Spleen (tissue), 7 donors: ENCODE measurements at regions not wholly inside any gene's neighbourhood (a gene's known extent, or its start where the extent isn't known, plus 50 kb on each side); places are given as distances from the start of the nearest gene placed in this dataset.

Source experiments
- POLR2A ChIP-seq, 3 donors: fragments of 450-650 bp; IDR thresholded peaks; one replicate each; pipeline ENCODE4 v1.5.1; 2017; ENCODE audit warnings: antibody characterized with exemption in 3 of 3, mild to moderate bottlenecking in 1 of 3
- POLR2AphosphoS5 ChIP-seq, 3 donors: sonication (generic); formaldehyde crosslinking; IDR thresholded peaks; one replicate each; pipeline ENCODE4 v1.5.1; 2017; ENCODE audit warnings: antibody characterized with exemption in 3 of 3
- TF ChIP-seq, protein P1 (sequence below), 11 experiments: fragments of 200-600 bp in 7 of 11; fragments of 450-650 bp in 4 of 11; sonication (generic) in 4 of 11; IDR thresholded peaks in 8 of 11; conservative IDR thresholded peaks in 3 of 11; 1 replicate in 7 of 11; 2 replicates in 4 of 11; pipeline versions ENCODE4 v1.4.0 to v1.8.0; 2016 to 2021; ENCODE audit warnings: antibody characterized with exemption in 11 of 11, inconsistent platforms in 4 of 11, mild to moderate bottlenecking in 1 of 11
- donor health status: DM: no; HTN: no; CAD: no; lungs with moderate emphysema.
- donor health status: DM: no; HTN: no; CAD: no.
- donor health status: DM: no; HTN: no; CAD: no.

DNA sequence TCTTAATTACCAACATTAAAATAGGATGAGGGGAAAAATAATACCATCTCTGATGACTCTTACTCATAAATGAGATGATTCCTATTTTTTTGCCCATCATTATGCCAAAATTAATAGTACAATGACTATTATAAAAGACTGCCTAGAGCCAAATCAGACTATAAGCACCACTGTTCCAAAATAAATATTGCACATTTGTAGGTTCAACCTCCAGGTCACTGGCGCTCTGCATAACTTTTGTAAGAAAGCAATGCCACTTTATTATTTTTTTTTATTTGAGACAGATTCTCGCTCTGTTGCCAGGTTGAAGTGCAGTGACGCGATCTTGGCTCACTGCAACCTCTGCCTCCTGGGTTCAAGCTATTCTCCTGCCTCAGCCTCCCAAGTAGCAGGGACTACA lies 142.5 kb upstream of the SP8 start:
- TF ChIP-seq, protein P1, sequence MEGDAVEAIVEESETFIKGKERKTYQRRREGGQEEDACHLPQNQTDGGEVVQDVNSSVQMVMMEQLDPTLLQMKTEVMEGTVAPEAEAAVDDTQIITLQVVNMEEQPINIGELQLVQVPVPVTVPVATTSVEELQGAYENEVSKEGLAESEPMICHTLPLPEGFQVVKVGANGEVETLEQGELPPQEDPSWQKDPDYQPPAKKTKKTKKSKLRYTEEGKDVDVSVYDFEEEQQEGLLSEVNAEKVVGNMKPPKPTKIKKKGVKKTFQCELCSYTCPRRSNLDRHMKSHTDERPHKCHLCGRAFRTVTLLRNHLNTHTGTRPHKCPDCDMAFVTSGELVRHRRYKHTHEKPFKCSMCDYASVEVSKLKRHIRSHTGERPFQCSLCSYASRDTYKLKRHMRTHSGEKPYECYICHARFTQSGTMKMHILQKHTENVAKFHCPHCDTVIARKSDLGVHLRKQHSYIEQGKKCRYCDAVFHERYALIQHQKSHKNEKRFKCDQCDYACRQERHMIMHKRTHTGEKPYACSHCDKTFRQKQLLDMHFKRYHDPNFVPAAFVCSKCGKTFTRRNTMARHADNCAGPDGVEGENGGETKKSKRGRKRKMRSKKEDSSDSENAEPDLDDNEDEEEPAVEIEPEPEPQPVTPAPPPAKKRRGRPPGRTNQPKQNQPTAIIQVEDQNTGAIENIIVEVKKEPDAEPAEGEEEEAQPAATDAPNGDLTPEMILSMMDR (IDR thresholded peaks at IDR 0.05 in 8 of 11, conservative IDR thresholded peaks at IDR 0.05 in 3 of 11): no peak
- TF ChIP-seq POLR2A (IDR thresholded peaks at IDR 0.05) (no peak), POLR2AphosphoS5 (IDR thresholded peaks at IDR 0.05) (no peak)
